PC-9 (cell line): ENCODE measurements at regions not wholly inside any gene's neighbourhood (a gene's known extent, or its start where the extent isn't known, plus 50 kb on each side); places are given as distances from the start of the nearest gene placed in this dataset.

Source experiments
- BruUV-seq: library from RNA; stranded (reverse); fragments of 400-500 nt; replicated peaks from 2 replicates; lab custom pipeline; 2021; lab: Mats Ljungman, UMichigan
- CTCF ChIA-PET: fragments of 300-600 bp; sonication (Branson Sonifier 250); formaldehyde crosslinking; loops from one replicate; lab custom pipeline; 2022; ENCODE audit warnings: antibody characterized with exemption; lab: Charles Lee
- POLR2A ChIA-PET: fragments of 300-600 bp; sonication (Branson Sonifier 250); formaldehyde crosslinking; loops from one replicate; lab custom pipeline; 2022; ENCODE audit warnings: antibody characterized with exemption; ENCODE audit not compliant: unreplicated experiment; lab: Charles Lee
- DNase-seq, 2 experiments: peaks; one replicate each; pipeline versions ENCODE4 v3.0.0 to v3.0.0-alpha.2; 2015 to 2022; ENCODE audit warnings: mixed read lengths in 1 of 2
- H2AFZ ChIP-seq: fragments of 200-600 bp; sonication (generic); 2 replicates; pipeline ENCODE4 v1.8.1; 2017; ENCODE audit warnings: antibody characterized with exemption
- H3F3A ChIP-seq: fragments of 200-600 bp; sonication (generic); 2 replicates; pipeline ENCODE4 v1.8.1; 2017; ENCODE audit warnings: antibody characterized with exemption, mild to moderate bottlenecking, low read depth; ENCODE audit not compliant: insufficient read depth
- H3K27ac ChIP-seq: fragments of 200-600 bp; sonication (generic); 2 replicates; pipeline ENCODE4 v1.6.1; 2016; ENCODE audit warnings: mixed run types
- H3K27me3 ChIP-seq: fragments of 200-600 bp; sonication (generic); 2 replicates; pipeline ENCODE4 v1.6.1; 2016; ENCODE audit warnings: low read depth, mixed run types; ENCODE audit not compliant: insufficient read depth
- H3K36me3 ChIP-seq: fragments of 200-600 bp; sonication (generic); 2 replicates; pipeline ENCODE4 v1.6.1; 2016; ENCODE audit warnings: low read depth, mixed run types
- H3K4me1 ChIP-seq: fragments of 200-600 bp; sonication (generic); replicated peaks from 2 replicates; pipeline ENCODE4 v1.6.1; 2016; ENCODE audit warnings: mixed run types; ENCODE audit not compliant: insufficient read depth
- H3K4me2 ChIP-seq: fragments of 200-600 bp; sonication (generic); 2 replicates; pipeline ENCODE4 v1.6.1; 2017; ENCODE audit warnings: mixed run types
- H3K4me3 ChIP-seq: fragments of 200-600 bp; sonication (generic); 2 replicates; pipeline ENCODE4 v1.6.1; 2016; ENCODE audit warnings: mixed run types
- H3K79me2 ChIP-seq: fragments of 200-600 bp; sonication (generic); 2 replicates; pipeline ENCODE4 v1.6.1; 2017; ENCODE audit warnings: low read depth, mixed run types
- H3K9me2 ChIP-seq: fragments of 200-600 bp; sonication (generic); 2 replicates; pipeline ENCODE4 v1.8.1; 2017; ENCODE audit warnings: mild to moderate bottlenecking; ENCODE audit not compliant: insufficient read depth
- H3K9me3 ChIP-seq: fragments of 200-600 bp; sonication (generic); 2 replicates; pipeline ENCODE4 v1.8.1; 2016; ENCODE audit warnings: low read depth; ENCODE audit not compliant: insufficient read depth
- H4K20me1 ChIP-seq: fragments of 200-600 bp; sonication (generic); 2 replicates; pipeline ENCODE4 v1.8.1; 2017; ENCODE audit not compliant: insufficient read depth
- CTCF ChIP-seq: fragments of 200-600 bp; sonication (generic); conservative IDR thresholded peaks from 2 replicates; pipeline ENCODE4 v1.6.1; 2017; ENCODE audit warnings: mixed run types, antibody characterized with exemption, mild to moderate bottlenecking, moderate library complexity
- EZH2 ChIP-seq: fragments of 200-600 bp; sonication (generic); IDR thresholded peaks from 2 replicates; pipeline ENCODE4 v1.8.0; 2017; ENCODE audit warnings: antibody characterized with exemption, low read depth
- intact Hi-C: fragments of 100-400 bp; cut with micrococcal nuclease; formaldehyde crosslinking; loops from one replicate; pipeline ENCODE4 v1.10.0; 2022; ENCODE audit not compliant: unreplicated experiment

DNA sequence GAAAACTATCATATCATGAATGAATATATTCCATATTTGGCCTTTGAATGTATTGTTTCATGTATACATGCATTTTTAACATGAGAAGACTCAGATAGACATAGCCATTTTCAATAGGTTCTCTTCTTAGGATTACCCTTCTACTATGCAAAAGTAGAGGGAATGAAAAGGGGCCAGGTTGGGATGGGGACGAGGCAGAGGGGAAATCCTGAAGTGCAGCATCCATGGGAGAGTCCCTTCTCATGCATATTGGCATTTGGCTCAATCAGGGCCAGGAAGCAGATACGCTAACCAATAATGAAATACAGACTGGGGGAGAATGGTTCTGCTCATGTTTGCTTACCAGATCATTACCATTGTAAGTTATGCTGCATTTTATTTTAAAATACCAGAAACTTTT, 475.8 kb downstream of the STK39 start:
- ChIA-PET CTCF (no interaction called here), POLR2A (no interaction called here)
- no peaks in the 10 kb centered on the region for H3F3A ChIP-seq
- H3K79me2 ChIP-seq: no peaks in the 10 kb centered on the region
- H3K27me3 ChIP-seq: no peaks in the 10 kb centered on the region
- no peaks in the 10 kb centered on the region for H4K20me1 ChIP-seq
- no peaks in the 10 kb centered on the region for H3K9me3 ChIP-seq
- H3K4me2 ChIP-seq: no peak overlapping the region
- H3K36me3 ChIP-seq: no peaks in the 10 kb centered on the region
- no TSS peak for BruUV-seq
- intact Hi-C loops: no loop called here
- no peak for DNase-seq
- no peaks in the 10 kb centered on the region for H3K9me2 ChIP-seq
- H3K4me1 ChIP-seq: no peaks in the 10 kb centered on the region
- no peak overlapping the region for H3K27ac ChIP-seq
- H2AFZ ChIP-seq: no peak overlapping the region
- TF ChIP-seq EZH2 (no peak), CTCF (no peak)
- H3K4me3 ChIP-seq: no peak overlapping the region

DNA sequence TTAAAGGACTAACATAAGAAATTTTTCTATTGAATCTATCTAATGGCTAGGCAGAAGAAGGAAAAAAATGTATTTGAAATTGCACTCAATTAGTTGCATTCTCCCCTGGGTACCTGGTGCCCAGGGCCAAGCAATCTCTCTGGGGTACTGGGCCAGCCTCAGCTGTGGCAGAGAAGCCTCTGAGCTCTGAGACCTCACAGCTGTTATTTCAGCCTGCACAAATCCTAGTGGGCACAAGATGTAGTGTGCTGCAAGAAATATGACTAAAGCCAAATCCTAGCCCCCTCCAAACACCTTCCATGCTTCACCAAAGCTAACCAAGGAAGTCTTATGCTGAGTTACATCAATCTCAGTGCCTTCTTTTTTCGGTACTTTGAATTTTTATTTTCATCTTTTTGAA, 478.4 kb downstream of the STK39 start:
- intact Hi-C loops: no loop called here
- no peaks in the 10 kb centered on the region for H3F3A ChIP-seq
- no peak overlapping the region for H3K27ac ChIP-seq
- no peaks in the 10 kb centered on the region for H3K79me2 ChIP-seq
- no peaks in the 10 kb centered on the region for H4K20me1 ChIP-seq
- H3K4me2 ChIP-seq: no peak overlapping the region
- no peaks in the 10 kb centered on the region for H3K4me1 ChIP-seq
- no peaks in the 10 kb centered on the region for H3K9me2 ChIP-seq
- H3K36me3 ChIP-seq: no peaks in the 10 kb centered on the region
- H2AFZ ChIP-seq: no peak overlapping the region
- ChIA-PET POLR2A (no interaction called here), CTCF (no interaction called here)
- no peak for TF ChIP-seq EZH2
- TF ChIP-seq CTCF: no peak
- no peak for DNase-seq
- no peaks in the 10 kb centered on the region for H3K27me3 ChIP-seq
- no peak overlapping the region for H3K4me3 ChIP-seq
- no peaks in the 10 kb centered on the region for H3K9me3 ChIP-seq
- BruUV-seq: no TSS peak

DNA sequence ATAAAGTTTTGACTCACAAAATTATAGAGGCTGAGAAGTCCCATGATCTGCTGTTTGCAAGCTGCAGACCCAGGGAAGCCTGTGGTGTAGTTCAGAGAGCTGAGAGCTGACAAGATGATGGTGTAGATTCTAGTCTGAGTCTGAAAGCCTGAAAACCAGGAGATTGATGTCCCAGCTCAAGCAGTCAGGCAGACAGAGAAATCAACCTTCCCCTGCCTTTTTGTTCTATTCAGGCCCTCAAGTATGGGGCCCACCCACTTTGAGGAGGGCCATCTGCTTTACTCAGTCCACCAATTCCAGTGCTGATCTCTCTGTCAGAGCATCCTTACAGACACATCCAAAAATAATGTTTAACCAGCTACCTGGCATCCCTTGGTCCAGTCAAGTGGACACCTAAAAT, 479.6 kb downstream of the STK39 start:
- intact Hi-C loops: no loop called here
- H4K20me1 ChIP-seq: no peaks in the 10 kb centered on the region

More for the DNA sequence above, 479.6 kb downstream of the STK39 start:
- no TSS peak for BruUV-seq
- H3K79me2 ChIP-seq: no peaks in the 10 kb centered on the region
- H3K4me3 ChIP-seq: no peak overlapping the region
- no peaks in the 10 kb centered on the region for H3K9me2 ChIP-seq
- H3K9me3 ChIP-seq: no peaks in the 10 kb centered on the region
- H3K4me1 ChIP-seq: no peaks in the 10 kb centered on the region
- no peaks in the 10 kb centered on the region for H3F3A ChIP-seq
- H3K36me3 ChIP-seq: no peaks in the 10 kb centered on the region
- no peak overlapping the region for H3K27ac ChIP-seq
- CTCF ChIA-PET: no interaction called here
- no peak overlapping the region for H2AFZ ChIP-seq
- H3K4me2 ChIP-seq: no peak overlapping the region
- H3K27me3 ChIP-seq: no peaks in the 10 kb centered on the region
- DNase-seq: no peak
- no peak for TF ChIP-seq CTCF
- no peak for TF ChIP-seq EZH2
- POLR2A ChIA-PET: no interaction called here
